ENCODE measurements at regions not wholly inside any gene's neighbourhood (a gene's known extent, or its start where the extent isn't known, plus 50 kb on each side); places are given as distances from the start of the nearest gene placed in this dataset.

DNA sequence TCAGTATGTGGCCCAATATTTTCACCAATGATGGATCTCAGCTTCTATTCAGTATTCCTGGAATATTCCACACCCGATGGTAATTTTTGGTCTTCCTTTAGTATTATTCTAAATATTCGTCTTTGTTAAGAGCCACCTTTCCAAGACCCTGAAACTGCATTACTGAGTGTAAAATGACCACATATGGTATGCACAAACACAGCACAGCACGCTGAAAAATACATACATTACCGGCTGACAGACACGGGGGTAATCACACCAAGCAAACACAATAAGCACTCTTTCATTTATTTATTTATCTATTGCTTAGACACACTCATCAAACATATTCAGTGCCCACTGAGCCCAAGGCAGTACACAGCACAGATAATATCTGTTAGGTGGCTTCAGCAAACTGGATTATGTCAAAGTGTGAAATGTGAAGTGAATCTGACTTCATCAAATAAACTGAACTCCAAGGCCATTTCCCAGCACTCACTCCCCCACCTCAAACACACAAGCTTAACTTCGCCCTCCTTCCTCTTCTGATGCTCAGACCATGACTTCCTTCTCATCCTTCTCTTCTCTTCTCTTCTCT, 1637.8 kb upstream of the C9orf72 start:
- no peaks in the 10 kb centered on the region for H3K36me3 Mint-ChIP-seq
- POLR2A ChIA-PET (ENCODE audit: partially characterized antibody) = no interaction called here
- Histone ChIP-seq H3K27ac (ENCODE audit: low read depth, low read length) (no peak overlapping the region), H3K4me1 (ENCODE audit: insufficient read depth, low read length) (peaks cover 5% of the 10 kb centered on the region), H3K27me3 (ENCODE audit: insufficient read depth, low read length) (peaks cover 12% of the 10 kb centered on the region), H3K4me3 (ENCODE audit: low read length in 2 of 2) (no peak overlapping the region), H3K36me3 (ENCODE audit: insufficient read depth, low read length) (no peaks in the 10 kb centered on the region), H3K9me3 (ENCODE audit: control insufficient read depth in 1 of 2, low read length in 2 of 2) (no peaks in the 10 kb centered on the region)
- CTCF ChIA-PET (ENCODE audit: partially characterized antibody) = no interaction called here
- peaks cover 0 to 6% (median 0%) of the 10 kb centered on the region in 8 donors for H3K9me3 Mint-ChIP-seq
- H3K27ac Mint-ChIP-seq = no peak overlapping the region
- intact Hi-C loops (cut with micrococcal nuclease) = no loop called here
- no peak for DNase-seq
- peaks cover 4 to 22% (median 10%) of the 10 kb centered on the region in 4 donors for H3K4me1 Mint-ChIP-seq
- peak overlapping the region in 2 of 8 donors; percentile 9 to 44 for H3K4me3 Mint-ChIP-seq
- peaks cover 29 to 37% of the 10 kb centered on the region in 2 donors for H3K27me3 Mint-ChIP-seq

DNA sequence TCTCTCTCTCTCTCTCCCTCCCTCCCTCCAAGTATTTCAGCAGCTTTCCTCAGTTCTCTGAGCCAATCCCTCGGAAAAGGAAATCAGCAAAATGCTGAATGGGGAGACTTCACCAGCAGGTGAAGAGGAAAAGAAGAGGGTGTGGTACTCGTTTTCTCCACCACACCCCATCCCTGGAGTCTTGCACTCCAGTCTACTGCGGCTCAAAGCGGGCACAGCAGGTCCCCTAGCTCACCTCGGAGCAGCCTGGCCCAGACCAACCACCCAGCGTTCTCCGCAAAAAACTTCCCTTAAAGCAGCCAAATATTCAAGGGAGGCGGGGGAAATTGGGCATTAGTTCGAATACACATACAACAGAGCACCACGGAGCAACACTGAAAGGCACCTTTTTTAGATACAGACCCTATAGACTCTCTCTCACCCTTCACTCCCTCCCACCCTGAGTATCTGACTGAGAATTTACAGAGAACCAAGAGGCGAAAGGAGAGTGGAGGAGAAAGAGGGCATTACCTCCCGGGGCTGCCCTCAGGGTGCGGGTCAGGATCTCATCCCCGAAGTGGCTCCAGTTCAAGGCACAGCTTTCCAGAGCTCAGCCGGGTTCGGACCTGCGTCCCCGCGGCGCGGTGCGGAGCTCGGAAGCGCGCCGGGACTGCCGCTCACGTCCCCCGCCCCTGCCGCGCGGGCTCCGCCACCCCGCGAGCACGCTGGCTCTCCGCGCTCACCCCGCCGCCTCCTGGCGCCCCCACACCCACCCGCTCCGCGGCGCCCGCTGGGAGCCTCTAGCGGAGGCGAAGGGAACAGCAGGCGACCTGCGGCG, 1638.5 kb upstream of the C9orf72 start:
- ChIA-PET POLR2A (ENCODE audit: partially characterized antibody) (no interaction called here), CTCF (ENCODE audit: partially characterized antibody) (no interaction called here)
- H3K36me3 Mint-ChIP-seq = no peaks in the 10 kb centered on the region
- peaks cover 12% of the 10 kb centered on the region for H3K27me3 ChIP-seq (ENCODE audit: insufficient read depth, low read length)
- H3K9me3 ChIP-seq (ENCODE audit: control insufficient read depth in 1 of 2, low read length in 2 of 2) = no peaks in the 10 kb centered on the region
- intact Hi-C loops (cut with micrococcal nuclease) = no loop called here
- no peak overlapping the region for H3K4me3 ChIP-seq (ENCODE audit: low read length in 2 of 2)
- H3K27me3 Mint-ChIP-seq = peaks cover 29 to 42% of the 10 kb centered on the region in 2 donors
- H3K4me3 Mint-ChIP-seq = peak overlapping the region in 6 of 8 donors; percentile 37 to 54 (median 42)
- H3K27ac ChIP-seq (ENCODE audit: low read depth, low read length) = no peak overlapping the region
- peaks cover 0 to 8% (median 2%) of the 10 kb centered on the region in 8 donors for H3K9me3 Mint-ChIP-seq
- no peaks in the 10 kb centered on the region for H3K36me3 ChIP-seq (ENCODE audit: insufficient read depth, low read length)
- peaks cover 4 to 22% (median 11%) of the 10 kb centered on the region in 4 donors for H3K4me1 Mint-ChIP-seq
- peak in 4 of 5 donors; percentile 7 to 22 (median 16) for DNase-seq
- no peak overlapping the region for H3K27ac Mint-ChIP-seq
- H3K4me1 ChIP-seq (ENCODE audit: insufficient read depth, low read length) = peaks cover 5% of the 10 kb centered on the region

- POLR2A ChIA-PET (ENCODE audit: partially characterized antibody) = no interaction called here
- peaks cover 29 to 42% of the 10 kb centered on the region in 2 donors for H3K27me3 Mint-ChIP-seq
- H3K4me3 Mint-ChIP-seq = peak overlapping the region in 7 of 8 donors; percentile 25 to 77 (median 66)
- CTCF ChIA-PET (ENCODE audit: partially characterized antibody) = no interaction called here
- no peaks in the 10 kb centered on the region for H3K9me3 ChIP-seq (ENCODE audit: control insufficient read depth in 1 of 2, low read length in 2 of 2)
- peaks cover 4 to 22% (median 11%) of the 10 kb centered on the region in 4 donors for H3K4me1 Mint-ChIP-seq
- peaks cover 12% of the 10 kb centered on the region for H3K27me3 ChIP-seq (ENCODE audit: insufficient read depth, low read length)
- H3K4me3 ChIP-seq (ENCODE audit: low read length in 2 of 2) = no peak overlapping the region
- no peaks in the 10 kb centered on the region for H3K36me3 Mint-ChIP-seq
- no peak overlapping the region for H3K27ac Mint-ChIP-seq
- intact Hi-C loops (cut with micrococcal nuclease) = no loop called here
- H3K27ac ChIP-seq (ENCODE audit: low read depth, low read length) = no peak overlapping the region
- no peak for DNase-seq
- H3K4me1 ChIP-seq (ENCODE audit: insufficient read depth, low read length) = peaks cover 5% of the 10 kb centered on the region
- H3K36me3 ChIP-seq (ENCODE audit: insufficient read depth, low read length) = no peaks in the 10 kb centered on the region
- H3K9me3 Mint-ChIP-seq = peaks cover 0 to 9% (median 2%) of the 10 kb centered on the region in 8 donors
These were observed 1639.4 kb upstream of the C9orf72 start for GRCh38 chr9:29212397-29213387.

- Histone ChIP-seq H3K9me3 (ENCODE audit: control insufficient read depth in 1 of 2, low read length in 2 of 2) (no peaks in the 10 kb centered on the region), H3K4me3 (ENCODE audit: low read length in 2 of 2) (no peak within 1 kb of the TSS), H3K27ac (ENCODE audit: low read depth, low read length) (no peak within 1 kb of the TSS), H3K27me3 (ENCODE audit: insufficient read depth, low read length) (peaks cover 12% of the 10 kb centered on the region), H3K36me3 (ENCODE audit: insufficient read depth, low read length) (no peaks in the 10 kb centered on the region), H3K4me1 (ENCODE audit: insufficient read depth, low read length) (peaks cover 5% of the 10 kb centered on the region)
- H3K9me3 Mint-ChIP-seq = peaks cover 0 to 11% (median 2%) of the 10 kb centered on the region in 8 donors
- DNase-seq = no peak
- H3K27ac Mint-ChIP-seq = no peak within 1 kb of the TSS
- H3K36me3 Mint-ChIP-seq = no peaks in the 10 kb centered on the region
- H3K4me3 Mint-ChIP-seq = peak within 1 kb of the TSS in 7 of 8 donors; percentile 25 to 77 (median 66)
- intact Hi-C loops (cut with micrococcal nuclease) = no loop called here
- peaks cover 4 to 22% (median 11%) of the 10 kb centered on the region in 4 donors for H3K4me1 Mint-ChIP-seq
- peaks cover 29 to 42% of the 10 kb centered on the region in 2 donors for H3K27me3 Mint-ChIP-seq
- ChIA-PET POLR2A (ENCODE audit: partially characterized antibody) (no interaction called here), CTCF (ENCODE audit: partially characterized antibody) (interaction anchor here (0.5 kb wide), 1 partner anchor 684 kb away, joined by 6 read pairs; no protein-coding TSS in a partner anchor)
These were observed 1640.3 kb upstream of the C9orf72 start, which contains the start of gene LINGO2 for GRCh38 chr9:29213417-29214153. LINGO2 (minus strand) TSS chr9:29213601.

GRCh38 chr9:29214154-29214689, 1640.9 kb upstream of the C9orf72 start:
- peaks cover 12% of the 10 kb centered on the region for H3K27me3 ChIP-seq (ENCODE audit: insufficient read depth, low read length)
- Mint-ChIP-seq H3K27ac (no peak overlapping the region), H3K4me3 (peak overlapping the region in 3 of 8 donors; percentile 9 to 56 (median 32)), H3K36me3 (no peaks in the 10 kb centered on the region), H3K27me3 (peaks cover 27 to 42% of the 10 kb centered on the region in 2 donors), H3K9me3 (peaks cover 0 to 11% (median 2%) of the 10 kb centered on the region in 8 donors), H3K4me1 (peaks cover 4 to 22% (median 11%) of the 10 kb centered on the region in 4 donors)
- H3K4me1 ChIP-seq (ENCODE audit: insufficient read depth, low read length) = peaks cover 5% of the 10 kb centered on the region
- CTCF ChIA-PET (ENCODE audit: partially characterized antibody) = no interaction called here
- no peak overlapping the region for H3K27ac ChIP-seq (ENCODE audit: low read depth, low read length)
- no peak overlapping the region for H3K4me3 ChIP-seq (ENCODE audit: low read length in 2 of 2)
- POLR2A ChIA-PET (ENCODE audit: partially characterized antibody) = no interaction called here
- no peaks in the 10 kb centered on the region for H3K36me3 ChIP-seq (ENCODE audit: insufficient read depth, low read length)
- no peak for DNase-seq
- H3K9me3 ChIP-seq (ENCODE audit: control insufficient read depth in 1 of 2, low read length in 2 of 2) = no peaks in the 10 kb centered on the region
- intact Hi-C loops (cut with micrococcal nuclease) = no loop called here

GRCh38 chr9:29214690-29215253, 1641.5 kb upstream of the C9orf72 start:
- Histone ChIP-seq H3K4me1 (ENCODE audit: insufficient read depth, low read length) (peaks cover 5% of the 10 kb centered on the region), H3K9me3 (ENCODE audit: control insufficient read depth in 1 of 2, low read length in 2 of 2) (no peaks in the 10 kb centered on the region), H3K27me3 (ENCODE audit: insufficient read depth, low read length) (peaks cover 12% of the 10 kb centered on the region), H3K36me3 (ENCODE audit: insufficient read depth, low read length) (no peaks in the 10 kb centered on the region), H3K4me3 (ENCODE audit: low read length in 2 of 2) (no peak overlapping the region), H3K27ac (ENCODE audit: low read depth, low read length) (no peak overlapping the region)
- no peak for DNase-seq
- Mint-ChIP-seq H3K27ac (no peak overlapping the region), H3K4me1 (peaks cover 4 to 22% (median 11%) of the 10 kb centered on the region in 4 donors), H3K27me3 (peaks cover 27 to 42% of the 10 kb centered on the region in 2 donors), H3K36me3 (no peaks in the 10 kb centered on the region), H3K9me3 (peaks cover 0 to 11% (median 2%) of the 10 kb centered on the region in 8 donors), H3K4me3 (peak overlapping the region in 1 of 8 donors; percentile 9)
- intact Hi-C loops (cut with micrococcal nuclease) = no loop called here
- ChIA-PET CTCF (ENCODE audit: partially characterized antibody) (no interaction called here), POLR2A (ENCODE audit: partially characterized antibody) (no interaction called here)

Data from CD4-positive, alpha-beta memory T cell (primary cell).